H1 (cell line): ENCODE measurements at regions not wholly inside any gene's neighbourhood (a gene's known extent, or its start where the extent isn't known, plus 50 kb on each side); places are given as distances from the start of the nearest gene placed in this dataset.

ENCODE experiments used
- CTCF ChIA-PET: fragments of 300-600 bp; sonication (Branson Sonifier 250); formaldehyde crosslinking; loops from one replicate; lab custom pipeline; 2021; ENCODE audit not compliant: partially characterized antibody; lab: Charles Lee
- POLR2A ChIA-PET: fragments of 300-600 bp; sonication (Branson Sonifier 250); formaldehyde crosslinking; loops from one replicate; lab custom pipeline; 2021; ENCODE audit warnings: inconsistent platforms; ENCODE audit not compliant: partially characterized antibody; lab: Charles Lee
- DNase-seq, 2 experiments: peaks; one replicate each; pipeline versions ENCODE4 v3.0.0 to v3.0.0-alpha.2; 2010 to 2022; ENCODE audit warnings: low spot score in 2 of 2, low read depth in 1 of 2, mixed read lengths in 1 of 2
- FAIRE-seq: peaks from 2 replicates; lab custom pipeline; 2011; peaks lifted over from hg19 to GRCh38; lab: Jason Lieb, UNC
- H2AFZ ChIP-seq: 2 replicates; pipeline ENCODE4 v1.8.1; 2012; ENCODE audit warnings: low read length, inconsistent platforms
- H2AK5ac ChIP-seq: 2 replicates; pipeline ENCODE4 v1.6.1; 2013; ENCODE audit warnings: low read depth, low read length
- H2BK120ac ChIP-seq: replicated peaks from 2 replicates; pipeline ENCODE3; 2013; ENCODE audit warnings: low read depth, low read length, inconsistent platforms
- H2BK12ac ChIP-seq: 2 replicates; pipeline ENCODE4 v1.6.1; 2013; ENCODE audit warnings: low read depth, low read length
- H2BK15ac ChIP-seq: 2 replicates; pipeline ENCODE4 v1.6.1; 2013; ENCODE audit warnings: low read length
- H2BK20ac ChIP-seq: 2 replicates; pipeline ENCODE4 v1.6.1; 2013; ENCODE audit warnings: low read length
- H2BK5ac ChIP-seq: 2 replicates; pipeline ENCODE4 v1.6.1; 2013; ENCODE audit warnings: low read depth, low read length
- H3K14ac ChIP-seq: 2 replicates; pipeline ENCODE4 v1.6.1; 2013; ENCODE audit warnings: inconsistent platforms; ENCODE audit not compliant: insufficient read length
- H3K18ac ChIP-seq: 2 replicates; pipeline ENCODE4 v1.6.1; 2013; ENCODE audit warnings: low read length; ENCODE audit errors: extremely low read depth
- H3K23ac ChIP-seq: 2 replicates; pipeline ENCODE4 v1.6.1; 2013; ENCODE audit warnings: inconsistent platforms; ENCODE audit not compliant: insufficient read length
- H3K23me2 ChIP-seq: 2 replicates; pipeline ENCODE4 v1.6.1; 2013; ENCODE audit warnings: low read depth, low read length
- H3K27ac ChIP-seq: 2 replicates; pipeline ENCODE4 v1.6.1; 2011; ENCODE audit warnings: low read depth, low read length, inconsistent platforms
- H3K27me3 ChIP-seq, 4 experiments: replicated peaks in 1 of 4; 1 replicate in 1 of 4; 2 replicates in 3 of 4; pipeline versions ENCODE4 v1.6.1 to v1.8.1; 2011 to 2013; ENCODE audit warnings: low read length in 3 of 4, mild to moderate bottlenecking in 3 of 4, inconsistent platforms in 2 of 4, mixed read lengths in 2 of 4, moderate library complexity in 1 of 4; ENCODE audit not compliant: control insufficient read depth in 3 of 4, insufficient read depth in 3 of 4; ENCODE audit errors: extremely low read depth in 1 of 4
- H3K36me3 ChIP-seq, 4 experiments: 2 replicates each; pipeline versions ENCODE4 v1.6.1 to v1.8.1; 2011 to 2013; ENCODE audit warnings: mild to moderate bottlenecking in 4 of 4, low read length in 3 of 4, moderate library complexity in 2 of 4, control low read depth in 1 of 4, inconsistent platforms in 1 of 4; ENCODE audit not compliant: insufficient read depth in 4 of 4, control insufficient read depth in 2 of 4
- H3K4ac ChIP-seq: replicated peaks from 2 replicates; pipeline ENCODE3; 2013; ENCODE audit warnings: low read length, low read depth, mixed read lengths, inconsistent platforms; ENCODE audit not compliant: insufficient read length
- H3K4me1 ChIP-seq, 4 experiments: replicated peaks in 1 of 4; 1 replicate in 1 of 4; 2 replicates in 3 of 4; pipeline versions ENCODE4 v1.6.1 to v1.8.1; 2011 to 2013; ENCODE audit warnings: low read length in 3 of 4, inconsistent platforms in 2 of 4, mixed read lengths in 1 of 4; ENCODE audit not compliant: insufficient read depth in 4 of 4, control insufficient read depth in 3 of 4
- H3K4me2 ChIP-seq, 2 experiments: 2 replicates each; pipeline versions ENCODE4 v1.6.1 to v1.8.1; 2011 to 2013; ENCODE audit warnings: low read depth in 2 of 2, low read length in 2 of 2, control low read depth in 1 of 2, inconsistent platforms in 1 of 2, mild to moderate bottlenecking in 1 of 2; ENCODE audit not compliant: insufficient read depth in 1 of 2
- H3K4me3 ChIP-seq, 4 experiments: fragments of 200-600, 300-600 bp in 1 of 4; sonication (generic), shearing (Covaris generic), sonication (Bioruptor Twin) in 1 of 4; 2 replicates each; pipeline versions ENCODE4 v1.5.1 to v1.8.1; 2011 to 2016; ENCODE audit warnings: low read length in 4 of 4, low read depth in 3 of 4, control low read depth in 2 of 4, inconsistent platforms in 2 of 4, mild to moderate bottlenecking in 2 of 4, mixed read lengths in 1 of 4, moderate library complexity in 1 of 4; ENCODE audit not compliant: insufficient read depth in 2 of 4; ENCODE audit errors: extremely low read depth in 1 of 4
- H3K56ac ChIP-seq: replicated peaks from 2 replicates; pipeline ENCODE3; 2013; ENCODE audit warnings: low read depth, mild to moderate bottlenecking, mixed read lengths, low read length, inconsistent platforms; ENCODE audit not compliant: insufficient read length
- H3K79me1 ChIP-seq: 2 replicates; pipeline ENCODE4 v1.6.1; 2013; ENCODE audit warnings: low read depth, low read length, control low read depth
- H3K79me2 ChIP-seq, 2 experiments: 2 replicates each; pipeline versions ENCODE4 v1.6.1 to v1.8.1; 2012 to 2013; ENCODE audit warnings: low read length in 2 of 2, mild to moderate bottlenecking in 2 of 2, inconsistent platforms in 1 of 2; ENCODE audit not compliant: insufficient read depth in 2 of 2, control insufficient read depth in 1 of 2
- H3K9ac ChIP-seq, 4 experiments: replicated peaks in 1 of 4; 1 replicate in 1 of 4; 2 replicates in 3 of 4; pipeline versions ENCODE4 v1.6.1 to v1.8.1; 2011 to 2013; ENCODE audit warnings: low read depth in 3 of 4, low read length in 3 of 4, control low read depth in 2 of 4, mild to moderate bottlenecking in 2 of 4, moderate library complexity in 2 of 4, inconsistent platforms in 1 of 4; ENCODE audit errors: extremely low read depth in 1 of 4
- H3K9me3 ChIP-seq, 2 experiments: 2 replicates each; pipeline versions ENCODE4 v1.6.1 to v1.8.1; 2012 to 2013; ENCODE audit warnings: mild to moderate bottlenecking in 2 of 2, moderate library complexity in 2 of 2, control low read depth in 1 of 2, inconsistent platforms in 1 of 2, low read depth in 1 of 2, low read length in 1 of 2, mixed read lengths in 1 of 2; ENCODE audit not compliant: insufficient read depth in 2 of 2
- H4K20me1 ChIP-seq, 2 experiments: replicated peaks in 1 of 2; 2 replicates each; pipeline versions ENCODE3 to v1.8.1; 2011 to 2013; ENCODE audit warnings: inconsistent platforms in 2 of 2, low read length in 2 of 2, mild to moderate bottlenecking in 1 of 2; ENCODE audit not compliant: insufficient read depth in 2 of 2, control insufficient read depth in 1 of 2
- H4K5ac ChIP-seq: 2 replicates; pipeline ENCODE4 v1.6.1; 2013; ENCODE audit warnings: low read length, low read depth, mixed read lengths, inconsistent platforms; ENCODE audit not compliant: insufficient read length
- H4K8ac ChIP-seq: 2 replicates; pipeline ENCODE4 v1.8.0; 2013; ENCODE audit warnings: mild to moderate bottlenecking, moderate library complexity, low read length, inconsistent platforms; ENCODE audit not compliant: insufficient read depth; ENCODE audit errors: extremely low read depth
- H4K91ac ChIP-seq: replicated peaks from 2 replicates; pipeline ENCODE3; 2013; ENCODE audit warnings: low read length, mixed read lengths, inconsistent platforms; ENCODE audit not compliant: insufficient read length
- ATF3 ChIP-seq: IDR thresholded peaks from 2 replicates; pipeline ENCODE4 v1.6.1; 2011; ENCODE audit warnings: low read depth, mild to moderate bottlenecking, low read length; ENCODE audit not compliant: insufficient read depth
- CHD1 ChIP-seq: IDR thresholded peaks from 2 replicates; pipeline ENCODE4 v1.6.1; 2012; ENCODE audit warnings: low read depth, low read length, improper control_type of control experiment
- CTBP2 ChIP-seq: IDR thresholded peaks from 2 replicates; pipeline ENCODE4 v1.7.0; 2011; ENCODE audit warnings: borderline replicate concordance, mild to moderate bottlenecking, moderate library complexity, mixed read lengths, low read length; ENCODE audit not compliant: insufficient read depth, insufficient read length
- HDAC6 ChIP-seq: IDR thresholded peaks from one replicate; pipeline ENCODE4 v1.7.1; 2012; ENCODE audit warnings: low read depth, mild to moderate bottlenecking, inconsistent platforms, low read length, moderate library complexity
- MAFK ChIP-seq: IDR thresholded peaks from 2 replicates; pipeline ENCODE4 v1.6.1; 2012; ENCODE audit warnings: low read depth, mild to moderate bottlenecking, improper control_type of control experiment, low read length
- MAX ChIP-seq: IDR thresholded peaks from 2 replicates; pipeline ENCODE4 v1.6.1; 2012; ENCODE audit warnings: inconsistent platforms
- POLR2A ChIP-seq, 2 experiments: IDR thresholded peaks; 1 replicate in 1 of 2; 2 replicates in 1 of 2; pipeline ENCODE4 v1.6.1; 2011; ENCODE audit warnings: low read depth in 2 of 2, low read length in 2 of 2, mild to moderate bottlenecking in 2 of 2; ENCODE audit errors: control extremely low read depth in 1 of 2
- RBBP5 ChIP-seq: IDR thresholded peaks from 2 replicates; pipeline ENCODE4 v1.7.1; 2012; ENCODE audit warnings: low read depth, mild to moderate bottlenecking, inconsistent platforms, low read length, moderate library complexity, borderline replicate concordance
- RNF2 ChIP-seq: fragments of 200-900, 300-1000 bp; sonication (generic); IDR thresholded peaks from 2 replicates; pipeline ENCODE4 v1.7.1; 2016; ENCODE audit warnings: borderline replicate concordance, low read depth, mild to moderate bottlenecking, antibody characterized with exemption, low read length; ENCODE audit not compliant: poor library complexity, severe bottlenecking; ENCODE audit errors: missing control alignments
- TAF7 ChIP-seq: optimal IDR thresholded peaks from 2 replicates; pipeline ENCODE3; 2011; ENCODE audit warnings: low read depth, mild to moderate bottlenecking, inconsistent platforms, low read length, moderate library complexity, borderline replicate concordance
- USF2 ChIP-seq: IDR thresholded peaks from 2 replicates; pipeline ENCODE4 v1.6.1; 2011; ENCODE audit warnings: low read length, improper control_type of control experiment
- YY1 ChIP-seq: IDR thresholded peaks from 2 replicates; pipeline ENCODE4 v1.6.1; 2011; ENCODE audit warnings: low read depth, mild to moderate bottlenecking, low read length
- WGBS, 2 experiments: shearing (Covaris generic) in 1 of 2; methylation state at CpG; one replicate each; pipeline versions ENCODE4 v1.1.6 to v1.1.7; 2013 to 2015; ENCODE audit warnings: low lambda C conversion rate in 2 of 2, mixed read lengths in 2 of 2, inconsistent platforms in 1 of 2, low coverage in 1 of 2, missing lambda C conversion rate in 1 of 2; ENCODE audit not compliant: insufficient replicate concordance in 2 of 2, insufficient coverage in 1 of 2, insufficient read length in 1 of 2; ENCODE audit errors: extremely low coverage in 1 of 2, missing lambda C conversion rate in 1 of 2; 5-methylcytosine and 5-hydroxymethylcytosine counted together

GRCh38 chr22:47997612-47998011 is 1235.2 kb downstream of the TBC1D22A start:
- Histone ChIP-seq H3K4ac (no peak overlapping the region), H3K9me3 (peaks cover 0 to 5% of the 10 kb centered on the region in 2 experiments; a peak in 2 of 4 replicates), H3K23me2 (no peaks in the 10 kb centered on the region; the same call in 1 of the 2 replicates), H2AFZ (no peak overlapping the region), H4K5ac (no peak overlapping the region), H3K23ac (no peak overlapping the region), H3K14ac (no peak overlapping the region), H3K79me2 (no peaks in the 10 kb centered on the region), H3K18ac (no peak overlapping the region; the same call in 1 of the 2 replicates), H3K79me1 (no peaks in the 10 kb centered on the region), H3K27ac (no peak overlapping the region), H2BK20ac (no peak overlapping the region), H2BK5ac (no peak overlapping the region), H3K4me3 (no peak overlapping the region), H3K9ac (no peak overlapping the region), H2BK15ac (no peak overlapping the region), H3K27me3 (no peaks in the 10 kb centered on the region; a peak in 1 of 7 replicates), H4K20me1 (no peaks in the 10 kb centered on the region), H2BK120ac (no peak overlapping the region), H4K8ac (no peak overlapping the region; the same call in 1 of the 2 replicates), H2AK5ac (no peak overlapping the region), H3K56ac (no peak overlapping the region), H3K4me1 (no peaks in the 10 kb centered on the region), H3K36me3 (no peaks in the 10 kb centered on the region), H3K4me2 (no peak overlapping the region), H4K91ac (no peak overlapping the region), H2BK12ac (peak overlapping the region; percentile 68; the same call in 1 of the 2 replicates)
- DNase-seq (no peak), FAIRE-seq (no peak)
- POLR2A ChIA-PET = no interaction called here
- CTCF ChIA-PET = interaction anchor here (1.4 kb wide), 1 partner anchor 202 kb away, joined by 3 read pairs; no protein-coding TSS in a partner anchor
- WGBS, 2 experiments = 85% methylated on average over 8 of the region's 8 CpGs; no CpG with 5 or more reads in 1 of the 2 experiments
- no peak for TF ChIP-seq YY1
- no peak for TF ChIP-seq POLR2A (IDR thresholded peaks at IDR 0.05; ENCODE audit: control extremely low read depth in 1 of 2, low read depth in 2 of 2, low read length in 2 of 2)
- no peak for TF ChIP-seq RNF2
- no peak for TF ChIP-seq TAF7
- TF ChIP-seq ATF3 = no peak
- no peak for TF ChIP-seq MAX
- TF ChIP-seq CHD1 = no peak
- TF ChIP-seq RBBP5 = no peak
- no peak for TF ChIP-seq CTBP2
- no peak for TF ChIP-seq MAFK
- TF ChIP-seq USF2 = no peak
- no peak for TF ChIP-seq HDAC6
